ENCODE measurements at regions not wholly inside any gene's neighbourhood (a gene's known extent, or its start where the extent isn't known, plus 50 kb on each side); places are given as distances from the start of the nearest gene placed in this dataset.

GRCh38 chr4:24067367-24068193 is 177.7 kb upstream of the PPARGC1A start:
- Histone ChIP-seq H3K27me3 (ENCODE audit: low read length) (no peaks in the 10 kb centered on the region), H3K79me2 (ENCODE audit: low read length) (no peaks in the 10 kb centered on the region), H3K36me3 (ENCODE audit: low read depth, low read length) (no peaks in the 10 kb centered on the region), H3K4me2 (ENCODE audit: low read length) (no peak overlapping the region), H3K4me3 (ENCODE audit: low read length) (no peak overlapping the region), H3K9ac (ENCODE audit: low read length) (no peak overlapping the region), H3F3A (ENCODE audit: low read length, unreplicated experiment) (no peaks in the 10 kb centered on the region), H4K20me1 (ENCODE audit: low read length) (no peaks in the 10 kb centered on the region), H3K27ac (ENCODE audit: low read length) (no peak overlapping the region; the same call in 1 of the 2 replicates), H2AFZ (ENCODE audit: low read length) (no peak overlapping the region), H3K9me3 (ENCODE audit: low read length) (no peaks in the 10 kb centered on the region), H3K9me2 (replicated peaks; ENCODE audit: low read length) (no peaks in the 10 kb centered on the region), H3K4me1 (ENCODE audit: insufficient read depth, low read length) (no peaks in the 10 kb centered on the region)
- no peak for TF ChIP-seq EZH2phosphoT487 (IDR thresholded peaks at IDR 0.05; ENCODE audit: borderline replicate concordance, low read length)
- TF ChIP-seq EZH2 (IDR thresholded peaks at IDR 0.05; ENCODE audit: low read length, unreplicated experiment), result no peak
- TF ChIP-seq CTCF (conservative IDR thresholded peaks at IDR 0.05; ENCODE audit: low read depth, low read length), result no peak
- intact Hi-C loops (cut with micrococcal nuclease), result no loop called here
- peak; percentile 28 for DNase-seq
- POLR2A ChIA-PET (ENCODE audit: unreplicated experiment), result no interaction called here
- BruUV-seq (replicated peaks), result no TSS peak
- CTCF ChIA-PET, result no interaction called here
- peak; percentile 56 for ATAC-seq

GRCh38 chr4:24065974-24066373 is 176.1 kb upstream of the PPARGC1A start:
- H3K9ac ChIP-seq (ENCODE audit: low read length), result no peak overlapping the region
- ChIA-PET CTCF (no interaction called here), POLR2A (ENCODE audit: unreplicated experiment) (no interaction called here)
- H3K9me3 ChIP-seq (ENCODE audit: low read length), result no peaks in the 10 kb centered on the region
- no peaks in the 10 kb centered on the region for H3F3A ChIP-seq (ENCODE audit: low read length, unreplicated experiment)
- ATAC-seq (no peak), DNase-seq (no peak)
- H3K9me2 ChIP-seq (replicated peaks; ENCODE audit: low read length), result no peaks in the 10 kb centered on the region
- no peaks in the 10 kb centered on the region for H3K27me3 ChIP-seq (ENCODE audit: low read length)
- H3K79me2 ChIP-seq (ENCODE audit: low read length), result no peaks in the 10 kb centered on the region
- H3K4me2 ChIP-seq (ENCODE audit: low read length), result no peak overlapping the region
- intact Hi-C loops (cut with micrococcal nuclease), result no loop called here
- no peak overlapping the region for H3K4me3 ChIP-seq (ENCODE audit: low read length)
- no peaks in the 10 kb centered on the region for H4K20me1 ChIP-seq (ENCODE audit: low read length)
- no peak overlapping the region for H2AFZ ChIP-seq (ENCODE audit: low read length)
- TF ChIP-seq CTCF (conservative IDR thresholded peaks at IDR 0.05; ENCODE audit: low read depth, low read length) (no peak), EZH2phosphoT487 (IDR thresholded peaks at IDR 0.05; ENCODE audit: borderline replicate concordance, low read length) (no peak), EZH2 (IDR thresholded peaks at IDR 0.05; ENCODE audit: low read length, unreplicated experiment) (no peak)
- H3K27ac ChIP-seq (ENCODE audit: low read length), result no peak overlapping the region
- no peaks in the 10 kb centered on the region for H3K4me1 ChIP-seq (ENCODE audit: insufficient read depth, low read length)
- no TSS peak for BruUV-seq (replicated peaks)
- H3K36me3 ChIP-seq (ENCODE audit: low read depth, low read length), result no peaks in the 10 kb centered on the region

DNA sequence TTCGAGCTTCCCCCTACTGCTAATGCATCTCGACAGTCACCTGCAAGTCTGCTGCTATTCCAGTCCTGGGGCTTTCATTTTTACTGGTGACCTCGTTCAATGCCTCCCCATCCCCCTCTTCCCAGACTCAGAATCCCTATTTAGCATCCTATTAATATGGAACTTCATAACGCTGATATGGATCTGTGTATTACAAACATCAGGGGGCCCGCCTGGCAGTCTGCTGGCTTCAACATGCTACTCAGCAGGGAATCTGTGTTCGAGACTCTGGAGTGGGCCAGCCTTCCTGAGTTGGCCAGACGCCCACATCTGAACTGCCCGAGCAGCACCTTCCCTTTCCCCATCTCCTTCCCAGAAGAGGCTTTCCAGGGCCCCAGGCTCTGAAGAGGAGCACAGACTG is 173.9 kb upstream of the PPARGC1A start:
- BruUV-seq (replicated peaks), result no TSS peak

More for the DNA sequence above, 173.9 kb upstream of the PPARGC1A start:
- H3K4me3 ChIP-seq (ENCODE audit: low read length), result no peak overlapping the region
- H3K27me3 ChIP-seq (ENCODE audit: low read length), result no peaks in the 10 kb centered on the region
- intact Hi-C loops (cut with micrococcal nuclease), result no loop called here
- H3K79me2 ChIP-seq (ENCODE audit: low read length), result no peaks in the 10 kb centered on the region
- no peaks in the 10 kb centered on the region for H4K20me1 ChIP-seq (ENCODE audit: low read length)
- no peak overlapping the region for H3K27ac ChIP-seq (ENCODE audit: low read length)
- H2AFZ ChIP-seq (ENCODE audit: low read length), result no peak overlapping the region
- ChIA-PET POLR2A (ENCODE audit: unreplicated experiment) (no interaction called here), CTCF (no interaction called here)
- TF ChIP-seq CTCF (conservative IDR thresholded peaks at IDR 0.05; ENCODE audit: low read depth, low read length) (no peak), EZH2 (IDR thresholded peaks at IDR 0.05; ENCODE audit: low read length, unreplicated experiment) (no peak), EZH2phosphoT487 (IDR thresholded peaks at IDR 0.05; ENCODE audit: borderline replicate concordance, low read length) (no peak)
- H3K36me3 ChIP-seq (ENCODE audit: low read depth, low read length), result no peaks in the 10 kb centered on the region
- H3K9ac ChIP-seq (ENCODE audit: low read length), result no peak overlapping the region
- H3K9me3 ChIP-seq (ENCODE audit: low read length), result no peaks in the 10 kb centered on the region
- no peaks in the 10 kb centered on the region for H3F3A ChIP-seq (ENCODE audit: low read length, unreplicated experiment)
- H3K4me1 ChIP-seq (ENCODE audit: insufficient read depth, low read length), result no peaks in the 10 kb centered on the region
- no peak for DNase-seq
- no peak for ATAC-seq
- no peaks in the 10 kb centered on the region for H3K9me2 ChIP-seq (replicated peaks; ENCODE audit: low read length)
- no peak overlapping the region for H3K4me2 ChIP-seq (ENCODE audit: low read length)
